Erythroblast (primary cell): ENCODE measurements at regions not wholly inside any gene's neighbourhood (a gene's known extent, or its start where the extent isn't known, plus 50 kb on each side); places are given as distances from the start of the nearest gene placed in this dataset.

ENCODE experiments used
- GATA1 ChIP-seq: IDR thresholded peaks from 2 replicates; pipeline ENCODE4 v1.6.1; 2011; ENCODE audit warnings: low read depth, mild to moderate bottlenecking, control low read depth, low read length, moderate library complexity
- POLR2A ChIP-seq: IDR thresholded peaks from 2 replicates; pipeline ENCODE4 v1.6.1; 2011; ENCODE audit warnings: mild to moderate bottlenecking, low read length

GRCh38 chr4:177235026-177235425, 74.6 kb upstream of the NEIL3 start:
- TF ChIP-seq POLR2A (no peak), GATA1 (no peak)
